Stomach (tissue), 8 donors: ENCODE measurements at regions not wholly inside any gene's neighbourhood (a gene's known extent, or its start where the extent isn't known, plus 50 kb on each side); places are given as distances from the start of the nearest gene placed in this dataset.
"Not testable (repeated sequence)": the region's sequence is repeated elsewhere in the genome, so short reads cannot be mapped to it uniquely, and the experiment has no call there.

Experiments used
- DNase-seq, 2 donors: peaks; one replicate each; pipeline versions ENCODE4 v3.0.0 to v3.0.0-alpha.2; 2013 to 2019
- H3K27ac ChIP-seq, 5 donors: fragments of 200-600 bp in 4 of 5; sonication (generic) in 4 of 5; one replicate each; pipeline ENCODE4 v1.5.1; 2013 to 2019; ENCODE audit warnings: mild to moderate bottlenecking in 1 of 5, moderate library complexity in 1 of 5
- H3K27me3 ChIP-seq, 3 donors: fragments of 200-600 bp; sonication (generic); one replicate each; pipeline ENCODE4 v1.5.1; 2017 to 2019; ENCODE audit warnings: mixed run types in 1 of 3
- H3K36me3 ChIP-seq, 4 donors: fragments of 200-600 bp; sonication (generic); 1 replicate in 3 of 4; 2 replicates in 1 of 4; pipeline ENCODE4 v1.5.1; 2016 to 2019
- H3K4me1 ChIP-seq, 4 donors: fragments of 200-600 bp; sonication (generic); one replicate each; pipeline ENCODE4 v1.5.1; 2016 to 2019
- H3K4me3 ChIP-seq, 4 donors: fragments of 200-600 bp; sonication (generic) in 3 of 4; one replicate each; pipeline ENCODE4 v1.5.1; 2016 to 2019; ENCODE audit warnings: mild to moderate bottlenecking in 1 of 4
- H3K9me3 ChIP-seq, 4 donors: fragments of 200-600 bp; sonication (generic); one replicate each; pipeline ENCODE4 v1.5.1; 2016 to 2019
- CTCF ChIP-seq, 7 experiments: fragments of 450-650 bp in 4 of 7; fragments of 200-600 bp in 3 of 7; sonication (generic) in 3 of 7; IDR thresholded peaks; one replicate each; pipeline ENCODE4 v1.5.1; 2016 to 2019; ENCODE audit warnings: antibody characterized with exemption in 7 of 7, control low read depth in 2 of 7, mild to moderate bottlenecking in 1 of 7
- EP300 ChIP-seq: sonication (generic); formaldehyde crosslinking; IDR thresholded peaks from one replicate; pipeline ENCODE4 v1.6.1; 2017; ENCODE audit warnings: antibody characterized with exemption
- POLR2A ChIP-seq, 4 donors: fragments of 450-650 bp; IDR thresholded peaks; one replicate each; pipeline ENCODE4 v1.6.1; 2016; ENCODE audit warnings: antibody characterized with exemption in 4 of 4, control low read depth in 2 of 4, mild to moderate bottlenecking in 1 of 4, moderate library complexity in 1 of 4
- POLR2AphosphoS5 ChIP-seq, 3 donors: sonication (generic); formaldehyde crosslinking; IDR thresholded peaks; one replicate each; pipeline ENCODE4 v1.6.1; 2016; ENCODE audit warnings: antibody characterized with exemption in 3 of 3
- WGBS, 5 donors: extraction: QIAGEN DNeasy Blood & Tissue Kit in 3 of 5; methylation state at CpG; one replicate each; pipeline versions ENCODE4 v1.1.5 to v1.1.7; 2013 to 2018; 5-methylcytosine and 5-hydroxymethylcytosine counted together
- intact Hi-C: fragments of 100-400 bp; cut with DNase I; formaldehyde crosslinking; loops from one replicate; pipeline ENCODE4 v1.15.1; 2023; ENCODE audit warnings: low total_unique reads
- donor health status: healthy with polysubstance abuse.
- donor health status: Bipolar disorder and iron deficiency.
- donor health status: healthy.

GRCh38 chr14:82035397-82035796 is 501.7 kb upstream of the SEL1L start:
- no peak for DNase-seq
- no peaks in the 10 kb centered on the region for H3K4me1 ChIP-seq
- TF ChIP-seq POLR2A (IDR thresholded peaks at IDR 0.05) (no peak), EP300 (no peak), POLR2AphosphoS5 (IDR thresholded peaks at IDR 0.05) (no peak), CTCF (IDR thresholded peaks at IDR 0.05) (no peak)
- intact Hi-C loops, result no loop called here
- H3K9me3 ChIP-seq, result no peaks in the 10 kb centered on the region
- WGBS, 5 donors, result 46 to 80% (median 51%) methylated on average over 3 of the region's 3 CpGs; no CpG with 5 or more reads in 1 of the 5 donors
- H3K27ac ChIP-seq, result no peak overlapping the region
- H3K4me3 ChIP-seq, result no peak overlapping the region
- H3K27me3 ChIP-seq, result no peaks in the 10 kb centered on the region
- H3K36me3 ChIP-seq, result no peaks in the 10 kb centered on the region

- 75 to 95% (median 92%) methylated on average over 3 of the region's 3 CpGs for WGBS, 5 donors
- DNase-seq, H3K27me3 ChIP-seq, H3K4me3 ChIP-seq, intact Hi-C loops, H3K27ac ChIP-seq, H3K9me3 ChIP-seq, H3K36me3 ChIP-seq, H3K4me1 ChIP-seq: not testable (repeated sequence)
These were observed 504.4 kb upstream of the SEL1L start for GRCh38 chr14:82038066-82038465.

GRCh38 chr14:82045339-82045738 is 511.7 kb upstream of the SEL1L start:
- Histone ChIP-seq H3K9me3 (no peaks in the 10 kb centered on the region), H3K27ac (no peak overlapping the region), H3K36me3 (no peaks in the 10 kb centered on the region), H3K27me3 (no peaks in the 10 kb centered on the region), H3K4me1 (no peaks in the 10 kb centered on the region), H3K4me3 (no peak overlapping the region)
- DNase-seq, result no peak
- intact Hi-C loops, result no loop called here
- WGBS, 5 donors, result 58 to 78% (median 72%) methylated on average over 1 of the region's 1 CpG
- TF ChIP-seq EP300, result no peak
- TF ChIP-seq POLR2AphosphoS5 (IDR thresholded peaks at IDR 0.05), result no peak
- TF ChIP-seq CTCF (IDR thresholded peaks at IDR 0.05), result no peak
- TF ChIP-seq POLR2A (IDR thresholded peaks at IDR 0.05), result no peak

- Histone ChIP-seq H3K36me3 (no peaks in the 10 kb centered on the region), H3K27ac (no peak overlapping the region), H3K9me3 (no peaks in the 10 kb centered on the region), H3K4me1 (no peaks in the 10 kb centered on the region), H3K27me3 (no peaks in the 10 kb centered on the region), H3K4me3 (no peak overlapping the region)
- intact Hi-C loops, result no loop called here
- no peak for DNase-seq
- WGBS, 5 donors, result 41 to 79% (median 71%) methylated on average over 1 of the region's 1 CpG
- TF ChIP-seq CTCF (IDR thresholded peaks at IDR 0.05), result no peak
- no peak for TF ChIP-seq EP300
- no peak for TF ChIP-seq POLR2AphosphoS5 (IDR thresholded peaks at IDR 0.05)
- TF ChIP-seq POLR2A (IDR thresholded peaks at IDR 0.05), result no peak
These were observed 513.0 kb upstream of the SEL1L start for GRCh38 chr14:82046512-82047226.

GRCh38 chr14:82047777-82048470 is 514.3 kb upstream of the SEL1L start:
- TF ChIP-seq POLR2AphosphoS5 (IDR thresholded peaks at IDR 0.05) (no peak), POLR2A (IDR thresholded peaks at IDR 0.05) (no peak), CTCF (IDR thresholded peaks at IDR 0.05) (no peak), EP300 (no peak)
- Histone ChIP-seq H3K9me3 (no peaks in the 10 kb centered on the region), H3K4me3 (no peak overlapping the region), H3K4me1 (no peaks in the 10 kb centered on the region), H3K27me3 (no peaks in the 10 kb centered on the region), H3K36me3 (no peaks in the 10 kb centered on the region), H3K27ac (no peak overlapping the region)
- 22 to 35% (median 25%) methylated on average over 1 of the region's 1 CpG for WGBS, 5 donors
- intact Hi-C loops, result no loop called here
- DNase-seq, result no peak
